Right lobe of liver (tissue), 6 donors: ENCODE measurements at regions not wholly inside any gene's neighbourhood (a gene's known extent, or its start where the extent isn't known, plus 50 kb on each side); places are given as distances from the start of the nearest gene placed in this dataset.

Experiments used
- ATAC-seq, 4 donors: fragments of 200-7000 bp; cut with Tn5 transposase; one replicate each; pipeline ENCODE4 v1.9.1; 2020; ENCODE audit warnings: mild to moderate bottlenecking in 4 of 4, moderate library complexity in 4 of 4
- DNase-seq, 3 donors: peaks; one replicate each; pipeline ENCODE4 v3.0.0-alpha.2; 2020
- H3K27ac ChIP-seq, 3 donors: fragments of 200-600 bp; one replicate each; pipeline ENCODE4 v1.8.0; 2022
- H3K27me3 ChIP-seq, 2 donors: fragments of 200-600 bp; one replicate each; pipeline ENCODE4 v1.8.0; 2022
- H3K36me3 ChIP-seq, 4 donors: fragments of 200-600 bp; sonication (generic) in 1 of 4; one replicate each; pipeline versions ENCODE4 v1.5.1 to v1.8.0; 2017 to 2022; ENCODE audit warnings: control low read depth in 1 of 4
- H3K4me1 ChIP-seq, 4 donors: fragments of 200-600 bp; sonication (generic) in 1 of 4; one replicate each; pipeline versions ENCODE4 v1.5.1 to v1.8.0; 2017 to 2022; ENCODE audit warnings: control low read depth in 1 of 4
- H3K4me3 ChIP-seq, 3 donors: fragments of 200-600 bp; one replicate each; pipeline ENCODE4 v1.8.0; 2022
- H3K9me3 ChIP-seq, 4 donors: fragments of 200-600 bp; sonication (generic) in 1 of 4; one replicate each; pipeline versions ENCODE4 v1.5.1 to v1.8.0; 2017 to 2022; ENCODE audit warnings: control low read depth in 1 of 4
- CTCF ChIP-seq, 4 donors: fragments of 200-600 bp in 3 of 4; fragments of 450-650 bp in 1 of 4; IDR thresholded peaks; one replicate each; pipeline versions ENCODE4 v1.5.1 to v1.8.0; 2016 to 2022; ENCODE audit warnings: antibody characterized with exemption in 4 of 4, mild to moderate bottlenecking in 2 of 4
- POLR2A ChIP-seq: fragments of 450-650 bp; IDR thresholded peaks from one replicate; pipeline ENCODE4 v1.6.1; 2017; ENCODE audit warnings: antibody characterized with exemption, mild to moderate bottlenecking
- WGBS: methylation state at CpG from one replicate; pipeline ENCODE4 v1.1.6; 2018; ENCODE audit warnings: low coverage, low lambda C conversion rate; ENCODE audit not compliant: insufficient coverage; ENCODE audit errors: missing lambda C conversion rate; 5-methylcytosine and 5-hydroxymethylcytosine counted together
- intact Hi-C, 2 donors: fragments of 100-400 bp; cut with DNase I; formaldehyde crosslinking; loops; one replicate each; pipeline versions ENCODE4 v1.11.2 to v1.14.1; 2022
- donor health status: DM: no; HTN: yes; CAD: no.
- donor health status: DM: no; HTN: no; CAD: no.
- donor health status: DM: no; HTN: no; CAD: no.
- donor health status: DM: no; HTN: yes; CAD: no.
- donor health status: DM: no; HTN: yes; CAD: no.

GRCh38 chr2:7502336-7502735, 585.1 kb downstream of the RNF144A start:
- Histone ChIP-seq H3K27ac (no peak overlapping the region), H3K27me3 (no peaks in the 10 kb centered on the region), H3K4me1 (no peaks in the 10 kb centered on the region), H3K9me3 (no peaks in the 10 kb centered on the region), H3K36me3 (no peaks in the 10 kb centered on the region), H3K4me3 (no peak overlapping the region)
- intact Hi-C loops, result no loop called here
- DNase-seq (no peak), ATAC-seq (no peak)
- no peak for TF ChIP-seq POLR2A
- no peak for TF ChIP-seq CTCF (IDR thresholded peaks at IDR 0.05)

GRCh38 chr2:7508296-7508943, 591.2 kb downstream of the RNF144A start:
- no peaks in the 10 kb centered on the region for H3K36me3 ChIP-seq
- H3K27me3 ChIP-seq, result no peaks in the 10 kb centered on the region
- H3K9me3 ChIP-seq, result no peaks in the 10 kb centered on the region
- ATAC-seq (no peak), DNase-seq (no peak)
- 43% methylated on average over 4 of the region's 4 CpGs for WGBS
- intact Hi-C loops, result no loop called here
- no peak overlapping the region for H3K4me3 ChIP-seq
- no peak overlapping the region for H3K27ac ChIP-seq
- H3K4me1 ChIP-seq, result no peaks in the 10 kb centered on the region
- no peak for TF ChIP-seq POLR2A
- no peak for TF ChIP-seq CTCF (IDR thresholded peaks at IDR 0.05)

GRCh38 chr2:7510353-7510752, 593.1 kb downstream of the RNF144A start:
- H3K4me3 ChIP-seq, result no peak overlapping the region
- 63% methylated on average over 4 of the region's 4 CpGs for WGBS
- H3K27me3 ChIP-seq, result no peaks in the 10 kb centered on the region
- H3K27ac ChIP-seq, result no peak overlapping the region
- no peaks in the 10 kb centered on the region for H3K36me3 ChIP-seq
- H3K9me3 ChIP-seq, result no peaks in the 10 kb centered on the region
- intact Hi-C loops, result no loop called here
- H3K4me1 ChIP-seq, result no peaks in the 10 kb centered on the region
- ATAC-seq, result no peak
- DNase-seq, result no peak
- TF ChIP-seq CTCF (IDR thresholded peaks at IDR 0.05) (no peak), POLR2A (no peak)

- ATAC-seq (no peak), DNase-seq (no peak)
- TF ChIP-seq POLR2A (no peak), CTCF (IDR thresholded peaks at IDR 0.05) (no peak)
- no peaks in the 10 kb centered on the region for H3K9me3 ChIP-seq
- 70% methylated on average over 3 of the region's 3 CpGs for WGBS
- H3K27me3 ChIP-seq, result no peaks in the 10 kb centered on the region
- intact Hi-C loops, result no loop called here
- H3K27ac ChIP-seq, result no peak overlapping the region
- H3K4me3 ChIP-seq, result no peak overlapping the region
- no peaks in the 10 kb centered on the region for H3K4me1 ChIP-seq
- H3K36me3 ChIP-seq, result no peaks in the 10 kb centered on the region
These were observed 596.6 kb downstream of the RNF144A start for GRCh38 chr2:7513834-7514233.

GRCh38 chr2:7515327-7515726, 598.1 kb downstream of the RNF144A start:
- H3K4me3 ChIP-seq, result no peak overlapping the region
- no peaks in the 10 kb centered on the region for H3K9me3 ChIP-seq
- no peaks in the 10 kb centered on the region for H3K4me1 ChIP-seq
- no peaks in the 10 kb centered on the region for H3K36me3 ChIP-seq
- ATAC-seq (no peak), DNase-seq (no peak)
- no peaks in the 10 kb centered on the region for H3K27me3 ChIP-seq
- H3K27ac ChIP-seq, result no peak overlapping the region
- intact Hi-C loops, result no loop called here
- TF ChIP-seq POLR2A (no peak), CTCF (IDR thresholded peaks at IDR 0.05) (no peak)
